ENCODE measurements at regions not wholly inside any gene's neighbourhood (a gene's known extent, or its start where the extent isn't known, plus 50 kb on each side); places are given as distances from the start of the nearest gene placed in this dataset.
A peak's percentile ranks its signal among the peaks of the same experiment; 100 is the strongest.

- TF ChIP-seq, protein P1, sequence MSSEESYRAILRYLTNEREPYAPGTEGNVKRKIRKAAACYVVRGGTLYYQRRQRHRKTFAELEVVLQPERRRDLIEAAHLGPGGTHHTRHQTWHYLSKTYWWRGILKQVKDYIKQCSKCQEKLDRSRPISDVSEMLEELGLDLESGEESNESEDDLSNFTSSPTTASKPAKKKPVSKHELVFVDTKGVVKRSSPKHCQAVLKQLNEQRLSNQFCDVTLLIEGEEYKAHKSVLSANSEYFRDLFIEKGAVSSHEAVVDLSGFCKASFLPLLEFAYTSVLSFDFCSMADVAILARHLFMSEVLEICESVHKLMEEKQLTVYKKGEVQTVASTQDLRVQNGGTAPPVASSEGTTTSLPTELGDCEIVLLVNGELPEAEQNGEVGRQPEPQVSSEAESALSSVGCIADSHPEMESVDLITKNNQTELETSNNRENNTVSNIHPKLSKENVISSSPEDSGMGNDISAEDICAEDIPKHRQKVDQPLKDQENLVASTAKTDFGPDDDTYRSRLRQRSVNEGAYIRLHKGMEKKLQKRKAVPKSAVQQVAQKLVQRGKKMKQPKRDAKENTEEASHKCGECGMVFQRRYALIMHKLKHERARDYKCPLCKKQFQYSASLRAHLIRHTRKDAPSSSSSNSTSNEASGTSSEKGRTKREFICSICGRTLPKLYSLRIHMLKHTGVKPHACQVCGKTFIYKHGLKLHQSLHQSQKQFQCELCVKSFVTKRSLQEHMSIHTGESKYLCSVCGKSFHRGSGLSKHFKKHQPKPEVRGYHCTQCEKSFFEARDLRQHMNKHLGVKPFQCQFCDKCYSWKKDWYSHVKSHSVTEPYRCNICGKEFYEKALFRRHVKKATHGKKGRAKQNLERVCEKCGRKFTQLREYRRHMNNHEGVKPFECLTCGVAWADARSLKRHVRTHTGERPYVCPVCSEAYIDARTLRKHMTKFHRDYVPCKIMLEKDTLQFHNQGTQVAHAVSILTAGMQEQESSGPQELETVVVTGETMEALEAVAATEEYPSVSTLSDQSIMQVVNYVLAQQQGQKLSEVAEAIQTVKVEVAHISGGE (CRISPR knock-in tag; IDR thresholded peaks at IDR 0.05) = no peak
- TF ChIP-seq SUPT20H (IDR thresholded peaks at IDR 0.05; ENCODE audit: borderline replicate concordance, control insufficient read depth, low read depth, low read length) (no peak), RAD21 (IDR thresholded peaks at IDR 0.05; ENCODE audit: insufficient read depth, low read depth, low read length) (peak; percentile 84), SMC3 (IDR thresholded peaks at IDR 0.05; ENCODE audit: borderline replicate concordance, low read length) (peak; percentile 88), RB1 (IDR thresholded peaks at IDR 0.05; ENCODE audit: borderline replicate concordance) (no peak), EZH2 (IDR thresholded peaks at IDR 0.05; ENCODE audit: borderline replicate concordance, control insufficient read depth, low read depth, low read length) (no peak)
- TF ChIP-seq, protein P2, sequence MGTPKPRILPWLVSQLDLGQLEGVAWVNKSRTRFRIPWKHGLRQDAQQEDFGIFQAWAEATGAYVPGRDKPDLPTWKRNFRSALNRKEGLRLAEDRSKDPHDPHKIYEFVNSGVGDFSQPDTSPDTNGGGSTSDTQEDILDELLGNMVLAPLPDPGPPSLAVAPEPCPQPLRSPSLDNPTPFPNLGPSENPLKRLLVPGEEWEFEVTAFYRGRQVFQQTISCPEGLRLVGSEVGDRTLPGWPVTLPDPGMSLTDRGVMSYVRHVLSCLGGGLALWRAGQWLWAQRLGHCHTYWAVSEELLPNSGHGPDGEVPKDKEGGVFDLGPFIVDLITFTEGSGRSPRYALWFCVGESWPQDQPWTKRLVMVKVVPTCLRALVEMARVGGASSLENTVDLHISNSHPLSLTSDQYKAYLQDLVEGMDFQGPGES (IDR thresholded peaks at IDR 0.05) = no peak
Observed at GRCh38 chr2:133886735-133887675, 318.7 kb upstream of the NCKAP5 start (continued).

Measured in GM12878 (cell line).